ENCODE measurements at regions not wholly inside any gene's neighbourhood (a gene's known extent, or its start where the extent isn't known, plus 50 kb on each side); places are given as distances from the start of the nearest gene placed in this dataset.

DNA sequence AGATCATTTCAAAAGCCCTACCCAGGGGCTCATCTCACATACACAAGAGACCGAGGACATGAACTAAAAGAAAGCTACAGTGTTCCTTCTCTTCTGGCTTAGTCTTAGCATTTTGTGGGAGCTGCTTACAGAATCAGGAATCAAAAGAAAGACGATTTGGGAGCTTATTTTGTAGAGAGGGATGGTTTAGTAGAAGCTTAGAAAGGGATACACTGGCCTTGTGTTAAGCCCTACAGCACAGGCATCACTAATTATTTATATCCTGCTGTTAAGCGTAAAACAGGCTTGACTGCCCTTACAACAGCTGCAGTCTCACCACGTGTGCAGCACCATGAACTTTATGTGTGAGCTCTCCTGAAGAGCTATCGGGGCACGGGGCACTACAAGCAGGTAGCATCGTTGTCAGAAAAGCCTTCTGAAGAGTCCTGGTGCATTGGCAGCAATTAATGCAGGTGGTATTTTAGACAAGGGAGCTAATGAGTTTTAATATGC is 798.3 kb downstream of the NXPH1 start:
- DNase-seq: no peak
- H3K4me1 ChIP-seq (ENCODE audit: control insufficient read depth in 1 of 2, insufficient read depth in 2 of 2, low read length in 2 of 2): no peaks in the 10 kb centered on the region
- 42 to 45% methylated on average over 7 of the region's 7 CpGs for WGBS, 2 donors
- no peak overlapping the region for H3K27ac ChIP-seq (ENCODE audit: low read depth in 1 of 2, low read length in 2 of 2)
- no peaks in the 10 kb centered on the region for H3K36me3 ChIP-seq (ENCODE audit: control insufficient read depth in 1 of 2, insufficient read depth in 2 of 2, low read length in 1 of 2)
- no peaks in the 10 kb centered on the region for H3K27me3 ChIP-seq (ENCODE audit: control insufficient read depth in 1 of 2, insufficient read depth in 2 of 2, low read length in 1 of 2)
- peaks cover 1% of the 10 kb centered on the region for H3K9me3 ChIP-seq (ENCODE audit: control insufficient read depth, low read length)
- intact Hi-C loops (cut with DNase I): no loop called here
- H3K4me3 ChIP-seq (ENCODE audit: low read length in 2 of 2): no peak overlapping the region
- no peak for ATAC-seq (ENCODE audit: low FRiP score)

DNA sequence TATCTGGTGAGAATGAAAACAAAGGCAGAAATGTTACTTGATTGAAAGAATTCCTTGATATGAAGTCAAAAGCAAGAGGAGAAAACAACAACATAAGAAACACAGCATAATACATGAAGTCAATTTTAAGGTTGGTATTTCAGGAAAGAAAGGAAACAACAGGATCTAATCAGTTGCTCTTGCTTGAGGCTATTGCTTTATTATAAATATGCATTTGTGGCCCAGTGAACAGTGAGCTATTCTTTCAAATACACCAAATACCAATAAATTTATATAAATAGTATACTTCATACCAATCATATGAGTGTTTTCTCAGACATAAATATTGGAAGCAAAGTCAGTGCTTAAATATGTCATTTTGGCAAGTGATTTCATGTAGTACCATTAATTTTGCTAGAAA is 806.6 kb downstream of the NXPH1 start:
- no peaks in the 10 kb centered on the region for H3K36me3 ChIP-seq (ENCODE audit: control insufficient read depth in 1 of 2, insufficient read depth in 2 of 2, low read length in 1 of 2)
- intact Hi-C loops (cut with DNase I): no loop called here
- H3K27ac ChIP-seq (ENCODE audit: low read depth in 1 of 2, low read length in 2 of 2): no peak overlapping the region
- no peaks in the 10 kb centered on the region for H3K9me3 ChIP-seq (ENCODE audit: control insufficient read depth, low read length)
- ATAC-seq (ENCODE audit: low FRiP score) (no peak), DNase-seq (no peak)
- no peak overlapping the region for H3K4me3 ChIP-seq (ENCODE audit: low read length in 2 of 2)
- H3K4me1 ChIP-seq (ENCODE audit: control insufficient read depth in 1 of 2, insufficient read depth in 2 of 2, low read length in 2 of 2): no peaks in the 10 kb centered on the region
- no peaks in the 10 kb centered on the region for H3K27me3 ChIP-seq (ENCODE audit: control insufficient read depth in 1 of 2, insufficient read depth in 2 of 2, low read length in 1 of 2)

DNA sequence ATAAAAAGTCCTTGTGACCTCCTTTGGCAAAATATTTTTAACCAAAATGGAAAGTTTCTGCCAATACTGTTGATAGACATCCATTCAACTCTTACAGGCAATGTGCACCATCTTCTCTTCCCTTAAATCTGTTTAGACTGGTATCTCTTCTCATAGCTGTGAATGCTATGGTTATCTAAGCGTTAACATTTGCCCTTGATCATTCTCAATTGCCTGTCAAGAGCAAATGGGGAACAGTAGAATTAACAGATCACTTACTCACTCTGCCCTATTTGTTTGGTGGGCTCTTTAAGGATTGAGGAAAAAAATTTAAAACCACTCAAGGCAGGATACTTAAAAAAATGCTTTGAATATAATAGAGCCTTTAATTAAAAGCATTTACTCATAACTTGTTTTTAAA is 808.4 kb downstream of the NXPH1 start:
- 56 to 69% methylated on average over 1 of the region's 1 CpG for WGBS, 2 donors
- Histone ChIP-seq H3K27me3 (ENCODE audit: control insufficient read depth in 1 of 2, insufficient read depth in 2 of 2, low read length in 1 of 2) (no peaks in the 10 kb centered on the region), H3K9me3 (ENCODE audit: control insufficient read depth, low read length) (no peaks in the 10 kb centered on the region), H3K4me3 (ENCODE audit: low read length in 2 of 2) (no peak overlapping the region), H3K36me3 (ENCODE audit: control insufficient read depth in 1 of 2, insufficient read depth in 2 of 2, low read length in 1 of 2) (no peaks in the 10 kb centered on the region), H3K4me1 (ENCODE audit: control insufficient read depth in 1 of 2, insufficient read depth in 2 of 2, low read length in 2 of 2) (no peaks in the 10 kb centered on the region), H3K27ac (ENCODE audit: low read depth in 1 of 2, low read length in 2 of 2) (no peak overlapping the region)
- ATAC-seq (ENCODE audit: low FRiP score) (no peak), DNase-seq (no peak)
- intact Hi-C loops (cut with DNase I): no loop called here

DNA sequence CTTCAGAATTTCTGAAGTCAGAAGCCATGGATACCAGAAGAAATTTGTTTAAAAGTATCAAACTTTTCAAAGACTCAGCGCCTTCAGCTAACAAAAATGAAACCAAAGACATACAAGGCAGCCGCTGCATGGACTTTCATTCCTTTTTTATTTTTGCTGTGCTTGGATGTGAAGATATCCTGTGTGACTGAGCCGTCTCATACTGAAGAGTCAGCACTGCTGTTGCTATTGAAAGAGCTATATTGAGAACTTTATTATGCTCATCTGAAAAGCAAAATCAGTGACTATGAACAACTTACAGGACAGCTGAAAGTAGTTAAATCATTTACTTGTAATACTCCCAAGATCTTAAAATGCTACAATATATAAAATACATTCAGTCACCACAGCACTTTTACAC is 809.2 kb downstream of the NXPH1 start:
- no peak overlapping the region for H3K4me3 ChIP-seq (ENCODE audit: low read length in 2 of 2)
- no peaks in the 10 kb centered on the region for H3K27me3 ChIP-seq (ENCODE audit: control insufficient read depth in 1 of 2, insufficient read depth in 2 of 2, low read length in 1 of 2)
- H3K4me1 ChIP-seq (ENCODE audit: control insufficient read depth in 1 of 2, insufficient read depth in 2 of 2, low read length in 2 of 2): no peaks in the 10 kb centered on the region
- WGBS, 2 donors: 59 to 70% methylated on average over 3 of the region's 3 CpGs
- no peak overlapping the region for H3K27ac ChIP-seq (ENCODE audit: low read depth in 1 of 2, low read length in 2 of 2)
- ATAC-seq (ENCODE audit: low FRiP score): no peak
- DNase-seq: no peak
- intact Hi-C loops (cut with DNase I): no loop called here
- H3K9me3 ChIP-seq (ENCODE audit: control insufficient read depth, low read length): no peaks in the 10 kb centered on the region
- no peaks in the 10 kb centered on the region for H3K36me3 ChIP-seq (ENCODE audit: control insufficient read depth in 1 of 2, insufficient read depth in 2 of 2, low read length in 1 of 2)

DNA sequence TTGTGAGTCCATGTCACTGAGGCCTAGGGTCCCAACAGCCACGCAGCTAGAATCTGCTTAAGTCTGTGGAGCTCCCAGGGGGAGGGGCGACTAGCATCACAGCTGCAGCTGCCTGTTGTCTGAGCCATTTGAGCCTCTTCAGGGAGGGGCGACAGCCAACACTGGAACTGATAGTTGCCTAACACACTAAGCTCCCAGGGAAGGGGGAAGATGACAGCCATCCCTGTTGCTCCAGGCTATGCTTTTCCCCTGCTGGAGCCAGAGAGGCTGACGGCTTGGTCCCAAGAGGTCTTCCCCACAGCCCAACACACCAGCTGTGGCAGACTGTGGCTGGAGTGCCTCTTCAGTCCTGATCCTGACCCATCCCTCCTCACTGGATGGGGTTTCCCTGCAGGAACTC is 817.5 kb downstream of the NXPH1 start:
- 49 to 72% methylated on average over 4 of the region's 4 CpGs for WGBS, 2 donors
- ATAC-seq (ENCODE audit: low FRiP score) (no peak), DNase-seq (no peak)
- no peaks in the 10 kb centered on the region for H3K36me3 ChIP-seq (ENCODE audit: control insufficient read depth in 1 of 2, insufficient read depth in 2 of 2, low read length in 1 of 2)
- H3K27me3 ChIP-seq (ENCODE audit: control insufficient read depth in 1 of 2, insufficient read depth in 2 of 2, low read length in 1 of 2): no peaks in the 10 kb centered on the region
- intact Hi-C loops (cut with DNase I): no loop called here
- no peaks in the 10 kb centered on the region for H3K9me3 ChIP-seq (ENCODE audit: control insufficient read depth, low read length)
- H3K4me1 ChIP-seq (ENCODE audit: control insufficient read depth in 1 of 2, insufficient read depth in 2 of 2, low read length in 2 of 2): no peaks in the 10 kb centered on the region
- H3K27ac ChIP-seq (ENCODE audit: low read depth in 1 of 2, low read length in 2 of 2): no peak overlapping the region
- no peak overlapping the region for H3K4me3 ChIP-seq (ENCODE audit: low read length in 2 of 2)

DNA sequence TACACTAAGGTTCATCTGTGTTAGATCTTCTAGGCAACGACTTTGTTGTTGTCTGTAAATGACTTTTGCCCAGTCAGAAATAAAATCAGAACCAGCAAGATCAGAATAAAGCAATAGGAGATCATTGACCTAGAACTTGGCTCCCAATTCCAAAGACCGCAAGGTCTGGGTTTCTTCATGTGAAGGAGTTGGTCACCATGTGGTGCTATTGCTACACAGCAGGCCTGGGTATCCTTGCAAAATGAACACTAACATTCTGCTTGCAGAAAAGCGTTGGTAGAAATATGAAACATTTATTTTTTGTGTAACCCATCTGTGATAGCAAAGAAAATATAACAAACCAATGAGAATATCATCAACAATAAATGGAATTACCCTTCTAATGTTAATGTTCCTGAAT is 831.0 kb downstream of the NXPH1 start:
- Histone ChIP-seq H3K9me3 (ENCODE audit: control insufficient read depth, low read length) (no peaks in the 10 kb centered on the region), H3K27me3 (ENCODE audit: control insufficient read depth in 1 of 2, insufficient read depth in 2 of 2, low read length in 1 of 2) (no peaks in the 10 kb centered on the region), H3K4me3 (ENCODE audit: low read length in 2 of 2) (no peak overlapping the region), H3K36me3 (ENCODE audit: control insufficient read depth in 1 of 2, insufficient read depth in 2 of 2, low read length in 1 of 2) (no peaks in the 10 kb centered on the region), H3K4me1 (ENCODE audit: control insufficient read depth in 1 of 2, insufficient read depth in 2 of 2, low read length in 2 of 2) (no peaks in the 10 kb centered on the region), H3K27ac (ENCODE audit: low read depth in 1 of 2, low read length in 2 of 2) (no peak overlapping the region)
- DNase-seq: no peak
- 56 to 58% methylated on average over 3 of the region's 3 CpGs for WGBS, 2 donors
- no peak for ATAC-seq (ENCODE audit: low FRiP score)
- intact Hi-C loops (cut with DNase I): no loop called here

DNA sequence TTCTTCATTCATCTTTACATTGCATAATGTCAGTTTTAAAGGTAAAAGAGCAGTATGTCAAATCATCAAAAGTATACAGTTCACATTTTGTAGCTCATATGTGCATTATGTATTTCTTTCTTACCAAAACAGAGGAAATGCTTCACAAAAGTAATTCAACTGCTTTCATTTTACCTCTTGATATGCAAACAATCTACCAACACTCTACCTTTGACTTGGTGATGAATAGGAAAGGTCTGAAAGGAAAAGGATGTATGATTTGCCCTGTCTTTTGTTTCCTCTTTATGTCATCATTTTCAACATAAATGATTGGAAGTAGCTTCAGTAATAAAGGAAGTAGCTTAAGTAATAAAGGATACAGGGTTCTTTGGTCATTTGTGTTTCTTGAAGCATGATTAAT is 846.7 kb downstream of the NXPH1 start:
- intact Hi-C loops (cut with DNase I): no loop called here
- no peak for ATAC-seq (ENCODE audit: low FRiP score)
- H3K4me3 ChIP-seq (ENCODE audit: low read length in 2 of 2): no peak overlapping the region
- no peaks in the 10 kb centered on the region for H3K27me3 ChIP-seq (ENCODE audit: control insufficient read depth in 1 of 2, insufficient read depth in 2 of 2, low read length in 1 of 2)
- H3K9me3 ChIP-seq (ENCODE audit: control insufficient read depth, low read length): peaks cover 1% of the 10 kb centered on the region
- no peaks in the 10 kb centered on the region for H3K4me1 ChIP-seq (ENCODE audit: control insufficient read depth in 1 of 2, insufficient read depth in 2 of 2, low read length in 2 of 2)
- H3K27ac ChIP-seq (ENCODE audit: low read depth in 1 of 2, low read length in 2 of 2): no peak overlapping the region
- H3K36me3 ChIP-seq (ENCODE audit: control insufficient read depth in 1 of 2, insufficient read depth in 2 of 2, low read length in 1 of 2): no peaks in the 10 kb centered on the region
- no peak for DNase-seq

DNA sequence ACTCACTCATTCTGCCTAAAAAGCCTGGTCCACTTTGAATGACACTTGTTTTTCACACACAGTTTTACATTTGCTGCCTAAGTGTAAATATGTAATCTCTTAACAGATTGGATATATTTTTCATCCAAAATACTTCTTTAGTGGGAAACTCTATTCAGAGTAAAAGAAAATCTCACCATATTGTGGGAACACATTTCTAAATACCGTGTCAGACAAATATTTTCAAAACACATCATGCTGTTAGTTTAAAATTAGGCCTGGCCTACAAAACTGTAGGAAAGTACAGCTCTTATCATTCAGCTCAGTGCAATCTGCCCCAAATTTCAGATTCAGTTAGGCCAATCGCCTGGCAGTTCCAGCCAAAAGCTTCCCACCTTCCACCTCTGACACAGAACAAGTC is 849.8 kb downstream of the NXPH1 start:
- WGBS, 2 donors: 22 to 26% methylated on average over 2 of the region's 2 CpGs
- no peaks in the 10 kb centered on the region for H3K27me3 ChIP-seq (ENCODE audit: control insufficient read depth in 1 of 2, insufficient read depth in 2 of 2, low read length in 1 of 2)
- no peak overlapping the region for H3K4me3 ChIP-seq (ENCODE audit: low read length in 2 of 2)
- no peaks in the 10 kb centered on the region for H3K36me3 ChIP-seq (ENCODE audit: control insufficient read depth in 1 of 2, insufficient read depth in 2 of 2, low read length in 1 of 2)
- ATAC-seq (ENCODE audit: low FRiP score) (no peak), DNase-seq (no peak)
- H3K9me3 ChIP-seq (ENCODE audit: control insufficient read depth, low read length): peaks cover 1% of the 10 kb centered on the region
- intact Hi-C loops (cut with DNase I): no loop called here
- H3K4me1 ChIP-seq (ENCODE audit: control insufficient read depth in 1 of 2, insufficient read depth in 2 of 2, low read length in 2 of 2): no peaks in the 10 kb centered on the region
- H3K27ac ChIP-seq (ENCODE audit: low read depth in 1 of 2, low read length in 2 of 2): no peak overlapping the region

DNA sequence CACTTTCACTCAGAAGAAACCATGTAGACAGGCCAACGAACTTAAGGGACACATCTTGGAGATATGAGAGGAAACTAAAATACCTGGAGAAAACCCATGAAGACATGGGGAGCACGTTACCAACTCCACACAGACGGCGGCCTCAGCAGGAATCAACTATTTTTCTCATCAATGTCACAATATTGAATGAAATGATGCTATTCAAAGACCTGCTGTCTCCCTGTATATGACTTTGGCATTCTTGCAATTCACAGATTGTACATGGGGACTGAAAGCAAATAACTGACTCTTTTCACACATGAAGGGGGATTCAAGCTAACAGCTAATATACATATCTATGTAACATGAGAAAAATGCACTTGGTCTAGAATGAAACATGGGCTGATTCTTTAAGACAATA is 869.0 kb downstream of the NXPH1 start:
- Histone ChIP-seq H3K4me3 (ENCODE audit: low read length in 2 of 2) (no peak overlapping the region), H3K4me1 (ENCODE audit: control insufficient read depth in 1 of 2, insufficient read depth in 2 of 2, low read length in 2 of 2) (no peaks in the 10 kb centered on the region), H3K9me3 (ENCODE audit: control insufficient read depth, low read length) (no peaks in the 10 kb centered on the region), H3K27ac (ENCODE audit: low read depth in 1 of 2, low read length in 2 of 2) (no peak overlapping the region), H3K27me3 (ENCODE audit: control insufficient read depth in 1 of 2, insufficient read depth in 2 of 2, low read length in 1 of 2) (no peaks in the 10 kb centered on the region), H3K36me3 (ENCODE audit: control insufficient read depth in 1 of 2, insufficient read depth in 2 of 2, low read length in 1 of 2) (no peaks in the 10 kb centered on the region)
- DNase-seq (no peak), ATAC-seq (ENCODE audit: low FRiP score) (no peak)
- intact Hi-C loops (cut with DNase I): no loop called here
- WGBS, 2 donors: 71 to 80% methylated on average over 4 of the region's 4 CpGs

All from aorta (tissue), 5 donors.